GM19467 (cell line): ENCODE measurements at regions not wholly inside any gene's neighbourhood (a gene's known extent, or its start where the extent isn't known, plus 50 kb on each side); places are given as distances from the start of the nearest gene placed in this dataset.
"Not testable (repeated sequence)": the region's sequence is repeated elsewhere in the genome, so short reads cannot be mapped to it uniquely, and the experiment has no call there.

Experiments used
- ATAC-seq: cut with Tn5 transposase; IDR thresholded peaks from one replicate; pipeline ENCODE4 v1.9.1; 2021; ENCODE audit warnings: mild to moderate bottlenecking, moderate library complexity; ENCODE audit not compliant: unreplicated experiment

- ATAC-seq, result no peak
These were observed 531.0 kb downstream of the SMARCA1 start for GRCh38 chrX:128992107-128992971.

- ATAC-seq, result no peak
These were observed 547.5 kb downstream of the SMARCA1 start for GRCh38 chrX:128975745-128976144.

GRCh38 chrX:128973033-128973432 is 550.3 kb downstream of the SMARCA1 start:
- no peak for ATAC-seq

DNA sequence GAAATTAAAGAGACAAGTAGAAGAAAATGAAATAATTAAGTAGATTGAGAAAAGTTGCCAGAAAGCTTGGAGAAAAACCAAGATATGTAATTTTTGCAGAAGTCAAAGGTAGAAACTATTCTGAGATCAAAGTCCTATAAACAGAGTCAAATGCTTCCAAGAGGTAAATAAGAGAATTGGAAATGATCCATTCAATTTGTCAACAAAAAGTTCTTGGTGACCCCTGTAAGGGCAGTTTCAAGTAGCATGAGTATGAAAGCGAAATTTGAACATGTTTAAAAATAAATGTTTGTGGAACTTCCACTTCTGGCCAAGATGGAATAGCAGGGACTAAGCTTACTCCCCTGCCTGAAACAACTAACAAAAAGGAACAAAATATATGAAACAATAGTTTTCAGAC is 562.0 kb downstream of the SMARCA1 start:
- no peak for ATAC-seq

DNA sequence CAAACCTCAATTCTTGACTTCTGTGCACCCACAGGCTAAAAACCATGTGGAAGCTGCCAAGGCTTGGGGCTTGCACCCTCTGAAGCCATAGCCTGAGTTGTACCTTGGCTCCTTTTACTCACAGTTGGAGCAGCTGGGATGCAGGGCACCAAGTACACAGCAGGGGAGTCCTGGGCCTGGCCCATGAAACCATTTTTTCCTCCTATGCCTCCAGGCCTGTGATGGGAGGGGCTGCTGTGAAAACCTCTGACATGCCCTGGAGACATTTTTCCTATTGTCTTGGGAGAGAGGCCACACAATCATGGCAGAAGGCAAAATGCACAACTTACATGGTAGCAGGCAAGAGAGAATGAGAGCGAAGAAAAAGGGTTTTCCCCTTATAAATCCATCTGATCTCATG is 568.6 kb downstream of the SMARCA1 start:
- not testable (repeated sequence) for ATAC-seq

DNA sequence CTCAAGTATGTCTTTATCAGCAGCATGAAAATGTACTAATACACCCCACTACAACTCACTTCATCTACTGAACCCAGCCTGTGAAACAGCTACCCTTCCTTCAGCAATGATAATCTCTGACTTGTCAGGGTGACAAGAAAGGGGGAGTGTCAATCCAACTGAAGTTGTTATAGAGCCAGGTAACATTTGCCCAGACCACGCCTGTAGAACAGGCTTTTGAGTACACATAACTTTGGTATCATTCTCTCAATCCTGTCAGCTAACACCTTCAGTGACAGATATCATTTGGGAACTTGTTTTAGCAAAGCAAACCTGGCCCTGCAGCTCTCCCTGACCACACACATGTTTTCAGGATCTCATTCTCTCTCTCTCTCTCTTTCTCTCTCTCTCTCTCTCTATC is 592.2 kb downstream of the SMARCA1 start:
- ATAC-seq, result no peak

- ATAC-seq, result no peak
These were observed 593.8 kb downstream of the SMARCA1 start for GRCh38 chrX:128929271-128930057.

- ATAC-seq, result no peak
These were observed 594.7 kb downstream of the SMARCA1 start for GRCh38 chrX:128928636-128929035.

- ATAC-seq, result no peak
These were observed 595.9 kb downstream of the SMARCA1 start for GRCh38 chrX:128927363-128927762.

DNA sequence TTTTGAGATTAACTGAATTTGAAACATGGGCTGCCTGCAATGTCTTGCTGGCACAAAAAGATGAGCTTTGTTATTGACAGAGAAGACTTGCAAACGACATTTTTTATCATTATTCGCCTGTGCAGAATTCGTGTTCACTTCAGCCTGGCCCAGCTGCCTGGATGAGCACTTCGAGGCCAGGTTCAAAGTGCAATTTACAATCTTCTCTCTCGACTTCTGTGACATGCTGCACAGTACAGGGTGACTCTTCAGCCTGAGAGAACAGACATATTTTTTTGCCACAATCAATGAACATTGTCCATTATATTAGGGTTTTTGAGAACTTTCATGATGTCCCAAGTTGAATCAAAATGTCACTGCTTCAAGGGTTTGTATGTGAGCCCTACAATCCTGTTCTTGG is 616.5 kb downstream of the SMARCA1 start:
- no peak for ATAC-seq

GRCh38 chrX:128901018-128901417 is 622.3 kb downstream of the SMARCA1 start:
- no peak for ATAC-seq

DNA sequence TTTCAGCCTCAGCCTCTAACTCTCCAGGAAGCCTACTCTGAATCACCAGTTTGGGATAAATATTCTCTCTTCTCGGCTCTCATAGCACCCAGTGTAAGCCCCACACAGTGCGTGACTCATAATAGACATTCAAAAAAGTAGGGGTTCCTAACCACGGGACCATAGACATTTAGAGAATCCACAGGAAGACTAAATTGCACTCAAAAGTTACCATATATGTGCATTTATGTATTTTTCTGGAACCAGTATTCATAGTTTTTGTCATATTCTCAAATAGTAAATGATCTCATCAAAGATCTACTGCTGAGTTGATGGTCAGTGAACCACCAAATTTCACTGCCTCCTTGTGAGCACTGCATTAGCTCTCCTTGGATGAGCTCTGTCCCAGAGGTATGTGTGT is 625.7 kb downstream of the SMARCA1 start:
- no peak for ATAC-seq

DNA sequence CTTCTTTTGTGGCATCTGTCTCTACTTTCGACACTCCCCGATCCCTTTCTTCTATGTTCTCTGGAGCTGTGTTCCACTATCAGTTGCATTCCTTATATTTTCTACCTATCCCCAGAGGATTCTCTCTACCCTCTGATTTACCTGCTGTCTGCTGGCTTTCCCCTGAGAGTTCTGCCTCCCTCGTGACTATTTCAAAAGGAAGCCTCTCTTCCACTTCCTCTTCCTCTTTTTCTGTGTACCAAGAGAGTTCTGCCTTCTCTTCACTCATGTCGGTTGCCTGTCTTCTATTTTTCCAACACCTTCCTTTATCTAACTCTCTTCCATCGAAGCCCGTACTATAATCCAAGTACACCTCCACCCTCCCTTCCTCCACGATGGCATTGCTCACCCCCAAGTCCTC is 631.7 kb downstream of the SMARCA1 start:
- no peak for ATAC-seq

- ATAC-seq, result no peak
These were observed 638.9 kb downstream of the SMARCA1 start for GRCh38 chrX:128884430-128884829.

GRCh38 chrX:128883650-128884049 is 639.6 kb downstream of the SMARCA1 start:
- ATAC-seq, result no peak

DNA sequence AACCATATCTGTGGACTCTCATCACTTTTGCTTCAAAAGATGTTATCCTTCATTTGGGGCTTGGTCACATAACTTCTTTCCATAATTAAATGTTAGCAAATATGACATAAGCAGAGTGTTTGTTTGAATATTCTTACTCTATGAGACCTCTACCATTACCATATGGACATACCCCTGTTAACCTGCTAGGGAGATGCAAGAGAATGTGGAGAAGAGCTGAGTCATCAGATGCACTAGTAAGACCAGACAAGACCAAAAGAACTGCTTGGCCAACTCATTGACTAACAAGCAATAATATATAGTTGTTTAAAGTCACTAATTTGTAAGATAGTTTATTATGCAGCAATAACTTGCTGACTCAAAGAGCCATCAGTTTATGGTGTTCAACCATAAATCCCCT is 652.9 kb downstream of the SMARCA1 start:
- ATAC-seq, result no peak

GRCh38 chrX:128862557-128862956 is 660.7 kb downstream of the SMARCA1 start:
- no peak for ATAC-seq

DNA sequence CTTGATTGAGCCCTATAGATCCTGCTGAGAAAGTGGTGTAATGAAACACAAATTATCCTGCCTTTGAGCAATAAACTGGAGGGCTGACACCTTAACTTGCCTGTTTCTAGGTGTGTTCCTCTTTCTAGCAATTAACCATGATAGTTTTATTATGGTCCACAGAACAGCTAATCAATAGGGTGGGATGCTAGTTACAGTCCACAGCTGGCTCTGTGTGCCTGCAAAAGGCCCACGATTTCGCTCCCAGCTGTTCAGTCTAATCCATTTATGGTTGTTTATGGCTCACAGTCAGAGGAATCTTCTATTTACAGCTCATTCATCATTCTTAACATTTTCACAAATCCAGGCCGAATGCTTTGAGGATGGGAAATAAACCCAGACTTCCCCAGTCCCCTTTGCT is 674.9 kb downstream of the SMARCA1 start:
- no peak for ATAC-seq

GRCh38 chrX:128846385-128846784 is 676.9 kb downstream of the SMARCA1 start:
- ATAC-seq, result no peak

GRCh38 chrX:128818690-128819089 is 704.6 kb downstream of the SMARCA1 start:
- no peak for ATAC-seq

GRCh38 chrX:128816919-128817318 is 706.4 kb downstream of the SMARCA1 start:
- no peak for ATAC-seq

- ATAC-seq, result no peak
These were observed 715.9 kb downstream of the SMARCA1 start for GRCh38 chrX:128807367-128807766.
